ENCODE measurements at regions not wholly inside any gene's neighbourhood (a gene's known extent, or its start where the extent isn't known, plus 50 kb on each side); places are given as distances from the start of the nearest gene placed in this dataset.

GRCh38 chr15:99473981-99474906 lies 91.5 kb upstream of the MEF2A start:
- no peak for DNase-seq (ENCODE audit: low read depth)
- in situ Hi-C loops (cut with HindIII; ENCODE audit: low sequenced_read_pairs): no loop called here
- TF ChIP-seq, protein P1, sequence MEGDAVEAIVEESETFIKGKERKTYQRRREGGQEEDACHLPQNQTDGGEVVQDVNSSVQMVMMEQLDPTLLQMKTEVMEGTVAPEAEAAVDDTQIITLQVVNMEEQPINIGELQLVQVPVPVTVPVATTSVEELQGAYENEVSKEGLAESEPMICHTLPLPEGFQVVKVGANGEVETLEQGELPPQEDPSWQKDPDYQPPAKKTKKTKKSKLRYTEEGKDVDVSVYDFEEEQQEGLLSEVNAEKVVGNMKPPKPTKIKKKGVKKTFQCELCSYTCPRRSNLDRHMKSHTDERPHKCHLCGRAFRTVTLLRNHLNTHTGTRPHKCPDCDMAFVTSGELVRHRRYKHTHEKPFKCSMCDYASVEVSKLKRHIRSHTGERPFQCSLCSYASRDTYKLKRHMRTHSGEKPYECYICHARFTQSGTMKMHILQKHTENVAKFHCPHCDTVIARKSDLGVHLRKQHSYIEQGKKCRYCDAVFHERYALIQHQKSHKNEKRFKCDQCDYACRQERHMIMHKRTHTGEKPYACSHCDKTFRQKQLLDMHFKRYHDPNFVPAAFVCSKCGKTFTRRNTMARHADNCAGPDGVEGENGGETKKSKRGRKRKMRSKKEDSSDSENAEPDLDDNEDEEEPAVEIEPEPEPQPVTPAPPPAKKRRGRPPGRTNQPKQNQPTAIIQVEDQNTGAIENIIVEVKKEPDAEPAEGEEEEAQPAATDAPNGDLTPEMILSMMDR (IDR thresholded peaks at IDR 0.05; ENCODE audit: low read depth, low read length, missing control alignments): no peak
- no peak overlapping the region for H3K4me3 ChIP-seq (ENCODE audit: low read depth, low read length)

DNA sequence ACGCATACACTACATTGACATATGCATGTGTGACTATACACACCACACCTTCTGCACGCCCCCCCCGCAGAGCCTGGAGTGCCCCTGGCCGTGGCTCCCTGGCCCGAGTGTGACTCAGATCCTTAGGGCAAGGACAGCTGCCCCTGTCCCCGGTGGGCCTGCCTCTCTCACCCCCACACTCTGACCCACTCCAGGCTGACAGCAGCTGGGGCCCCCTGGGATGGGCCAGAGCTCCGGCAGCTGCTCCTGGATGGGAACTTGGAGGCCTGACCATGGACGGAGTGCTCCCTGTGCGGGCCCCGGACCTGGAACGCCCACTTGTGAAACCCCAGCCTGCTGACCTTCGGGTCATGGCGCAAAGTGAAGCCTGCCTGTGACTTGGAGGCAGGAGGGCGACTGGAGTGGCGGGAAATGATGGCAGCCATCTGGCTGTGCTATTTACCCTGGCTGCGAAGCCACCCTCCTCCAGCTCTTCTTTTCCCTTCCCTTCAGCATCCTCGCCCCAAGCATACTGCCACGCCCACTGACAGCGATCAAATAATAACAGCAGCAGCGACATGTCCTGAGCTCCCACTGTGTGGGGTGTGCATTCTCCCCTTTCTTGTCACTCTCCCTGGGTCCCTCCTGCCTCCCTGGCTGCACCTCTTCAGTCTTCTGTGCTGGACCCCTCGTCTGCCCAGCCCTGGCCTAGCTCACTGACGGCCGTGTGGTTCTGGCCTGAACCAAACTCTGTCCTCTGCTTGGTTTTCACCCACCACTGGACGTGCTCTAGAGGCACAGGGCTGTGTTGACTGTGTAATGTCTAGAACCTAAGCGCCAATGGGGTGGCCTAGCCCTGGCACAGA lies 90.7 kb upstream of the MEF2A start:
- DNase-seq (ENCODE audit: low read depth): no peak
- no peak overlapping the region for H3K4me3 ChIP-seq (ENCODE audit: low read depth, low read length)
- in situ Hi-C loops (cut with HindIII; ENCODE audit: low sequenced_read_pairs): no loop called here
- TF ChIP-seq, protein P1 (IDR thresholded peaks at IDR 0.05; ENCODE audit: low read depth, low read length, missing control alignments): no peak

DNA sequence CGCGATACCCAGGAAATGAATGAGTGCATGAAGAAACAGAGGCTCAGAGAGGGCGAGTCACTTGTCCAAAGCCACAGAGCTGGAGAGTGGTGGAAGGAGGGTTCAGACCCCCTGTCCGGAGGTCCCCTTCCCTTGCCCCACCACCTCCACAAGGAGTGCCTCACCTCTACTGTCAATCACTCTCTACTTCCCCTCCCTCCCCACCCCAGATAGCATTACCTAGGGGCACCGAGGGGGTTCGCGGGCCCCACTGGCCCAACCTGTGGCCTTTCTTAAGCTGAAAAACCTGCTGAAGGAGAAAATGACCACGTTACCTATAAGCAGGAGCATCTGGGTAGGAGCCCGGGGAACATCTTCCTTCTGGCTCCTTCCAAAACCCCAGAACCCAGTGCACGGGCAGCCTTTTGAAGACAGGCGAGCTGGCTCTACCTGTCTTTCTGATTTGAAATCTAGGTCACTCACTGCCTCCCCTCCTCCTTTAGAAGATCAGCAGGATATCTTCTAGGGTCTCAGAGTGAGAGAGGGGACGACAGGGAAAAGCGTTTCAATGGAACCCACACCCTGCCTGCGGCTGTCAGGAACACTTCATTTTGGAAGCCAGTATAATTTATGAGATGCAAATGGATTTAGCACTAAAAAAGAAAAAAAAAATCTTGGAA lies 89.9 kb upstream of the MEF2A start:
- H3K4me3 ChIP-seq (ENCODE audit: low read depth, low read length): no peak overlapping the region
- in situ Hi-C loops (cut with HindIII; ENCODE audit: low sequenced_read_pairs): no loop called here
- TF ChIP-seq, protein P1 (IDR thresholded peaks at IDR 0.05; ENCODE audit: low read depth, low read length, missing control alignments): no peak
- no peak for DNase-seq (ENCODE audit: low read depth)

DNA sequence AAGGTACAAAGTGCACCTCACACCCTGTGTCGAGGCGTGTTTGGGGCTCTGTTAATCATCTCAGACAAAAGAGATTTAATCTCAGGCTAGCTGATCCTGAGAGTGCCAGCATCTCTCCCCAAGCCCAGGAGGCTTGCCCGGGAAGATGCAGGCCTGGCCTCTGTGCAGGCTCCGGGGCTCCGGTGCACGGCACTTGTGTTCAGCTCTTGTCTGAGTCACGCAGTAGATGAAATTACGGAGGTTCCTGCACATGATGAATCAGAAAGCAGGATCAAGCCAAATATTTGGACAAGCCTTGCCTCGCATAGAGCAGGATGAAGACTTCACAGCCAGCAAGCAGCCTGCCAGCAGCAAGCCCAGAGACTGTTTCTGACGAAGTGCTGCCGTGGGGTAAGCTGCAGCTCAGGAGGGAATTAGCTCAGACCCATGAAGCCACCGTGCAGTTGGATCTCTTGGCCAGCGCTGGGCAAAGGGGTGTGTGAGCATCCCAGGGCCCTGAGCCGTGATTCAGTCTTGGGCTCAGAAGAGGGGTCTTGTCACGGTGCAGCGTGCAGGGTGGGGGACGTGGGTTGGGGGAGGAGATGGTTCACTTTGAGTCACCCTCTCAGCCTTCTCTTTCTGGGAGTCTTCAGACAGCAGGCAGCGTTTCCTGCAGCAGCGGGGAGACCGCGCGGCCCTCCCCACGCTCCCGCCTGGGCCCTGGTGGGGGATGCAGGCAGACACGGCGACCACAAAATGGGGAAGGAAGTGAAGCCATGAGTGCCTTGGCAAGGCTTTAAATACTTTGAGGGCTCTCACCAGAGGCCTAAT lies 89.2 kb upstream of the MEF2A start:
- DNase-seq (ENCODE audit: low read depth): peak; percentile 96
- TF ChIP-seq, protein P1 (IDR thresholded peaks at IDR 0.05; ENCODE audit: low read depth, low read length, missing control alignments): no peak
- in situ Hi-C loops (cut with HindIII; ENCODE audit: low sequenced_read_pairs): no loop called here
- H3K4me3 ChIP-seq (ENCODE audit: low read depth, low read length): peak overlapping the region; percentile 13

DNA sequence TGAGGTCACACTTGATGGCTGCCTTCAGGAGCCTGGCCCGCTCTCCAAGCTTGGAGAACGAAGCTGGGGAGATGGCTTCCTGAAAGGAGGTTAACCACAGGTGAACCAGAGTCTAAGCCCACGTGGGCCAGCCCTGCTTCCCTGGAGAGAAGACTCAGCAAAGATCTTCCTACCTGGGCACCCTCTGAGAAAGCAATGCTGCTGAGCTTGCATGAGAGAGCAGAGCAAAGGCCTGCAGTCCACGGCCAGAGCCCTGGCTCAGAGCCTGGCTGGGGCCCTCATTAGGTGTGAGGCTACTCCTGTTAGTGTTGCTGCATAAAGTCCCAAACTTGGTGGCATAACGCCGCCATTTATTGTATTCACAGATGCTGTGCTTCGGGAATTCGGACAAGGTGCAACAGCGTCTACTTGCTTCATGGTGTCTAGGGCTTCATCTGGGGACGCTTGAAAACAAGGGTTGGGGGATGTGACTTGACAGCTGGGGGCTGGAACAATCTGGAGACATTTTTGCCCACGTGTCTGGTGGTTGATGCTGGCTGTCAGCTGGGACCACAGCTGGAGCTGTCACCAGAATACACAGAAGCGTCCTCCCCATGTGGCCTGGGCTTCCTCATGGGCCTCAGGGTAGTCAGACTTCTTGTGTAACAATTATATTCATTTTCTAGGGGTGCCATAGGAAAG lies 87.9 kb upstream of the MEF2A start:
- TF ChIP-seq, protein P1 (IDR thresholded peaks at IDR 0.05; ENCODE audit: low read depth, low read length, missing control alignments): no peak
- in situ Hi-C loops (cut with HindIII; ENCODE audit: low sequenced_read_pairs): no loop called here
- DNase-seq (ENCODE audit: low read depth): no peak
- no peak overlapping the region for H3K4me3 ChIP-seq (ENCODE audit: low read depth, low read length)

Measured in astrocyte of the cerebellum (primary cell).